Endothelial cell of umbilical vein (primary cell): ENCODE measurements at regions not wholly inside any gene's neighbourhood (a gene's known extent, or its start where the extent isn't known, plus 50 kb on each side); places are given as distances from the start of the nearest gene placed in this dataset.
"Not testable (repeated sequence)": the region's sequence is repeated elsewhere in the genome, so short reads cannot be mapped to it uniquely, and the experiment has no call there.

Experiments used
- BruUV-seq: library from RNA; stranded (reverse); fragments of 400-500 nt; replicated peaks from 2 replicates; lab custom pipeline; 2021; lab: Mats Ljungman, UMichigan
- CTCF ChIA-PET: fragments of 300-600, 350-600 bp; sonication (Branson Sonifier 250); formaldehyde crosslinking; loops from one replicate; lab custom pipeline; 2021; ENCODE audit warnings: antibody characterized with exemption, inconsistent platforms; lab: Charles Lee
- POLR2A ChIA-PET: fragments of 300-600, 350-600 bp; sonication (Branson Sonifier 250); formaldehyde crosslinking; loops from one replicate; lab custom pipeline; 2021; ENCODE audit warnings: antibody characterized with exemption, inconsistent platforms; lab: Charles Lee
- DNase-seq: peaks from one replicate; pipeline ENCODE4 v3.0.0-alpha.2; 2011; ENCODE audit warnings: low read depth, low spot score
- FAIRE-seq: peaks from 2 replicates; lab custom pipeline; 2011; peaks lifted over from hg19 to GRCh38; lab: Jason Lieb, UNC
- H2AFZ ChIP-seq: 2 replicates; pipeline ENCODE4 v1.6.0; 2012; ENCODE audit warnings: low read depth, low read length, control low read depth, inconsistent platforms
- H3K27ac ChIP-seq: 2 replicates; pipeline ENCODE4 v1.5.1; 2011; ENCODE audit warnings: low read depth, mild to moderate bottlenecking, control low read depth, low read length, moderate library complexity; ENCODE audit not compliant: insufficient read depth
- H3K27me3 ChIP-seq, 2 experiments: 2 replicates each; pipeline versions ENCODE4 v1.6.0 to v1.6.1; 2011; ENCODE audit warnings: low read length in 2 of 2, mixed read lengths in 1 of 2; ENCODE audit not compliant: control insufficient read depth in 2 of 2, insufficient read depth in 2 of 2
- H3K36me3 ChIP-seq, 2 experiments: 2 replicates in 1 of 2; 3 replicates in 1 of 2; pipeline ENCODE4 v1.5.1; 2011; ENCODE audit warnings: low read length in 2 of 2, mild to moderate bottlenecking in 1 of 2, moderate library complexity in 1 of 2; ENCODE audit not compliant: control insufficient read depth in 2 of 2, insufficient read depth in 2 of 2; ENCODE audit errors: extremely low read depth in 1 of 2
- H3K4me1 ChIP-seq: 3 replicates; pipeline ENCODE4 v1.5.1; 2011; ENCODE audit warnings: mild to moderate bottlenecking, low read length; ENCODE audit not compliant: control insufficient read depth, insufficient read depth; ENCODE audit errors: extremely low read depth
- H3K4me2 ChIP-seq: 2 replicates; pipeline ENCODE4 v1.6.1; 2011; ENCODE audit warnings: low read length, control low read depth, mixed read lengths; ENCODE audit not compliant: insufficient read depth
- H3K4me3 ChIP-seq, 3 experiments: fragments of 200-600 bp in 1 of 3; sonication (generic), shearing (Covaris generic) in 1 of 3; replicated peaks in 1 of 3; 2 replicates each; pipeline ENCODE4 v1.5.1; 2011 to 2016; ENCODE audit warnings: control low read depth in 3 of 3, low read length in 3 of 3, mild to moderate bottlenecking in 2 of 3, inconsistent platforms in 1 of 3, low read depth in 1 of 3, moderate library complexity in 1 of 3; ENCODE audit not compliant: insufficient read depth in 1 of 3
- H3K79me2 ChIP-seq: 2 replicates; pipeline ENCODE4 v1.6.0; 2012; ENCODE audit warnings: low read length, inconsistent platforms; ENCODE audit not compliant: control insufficient read depth, insufficient read depth
- H3K9ac ChIP-seq: replicated peaks from 2 replicates; pipeline ENCODE3; 2011; ENCODE audit warnings: low read length, control low read depth; ENCODE audit not compliant: insufficient read depth; ENCODE audit errors: extremely low read depth
- H3K9me1 ChIP-seq: replicated peaks from 3 replicates; pipeline ENCODE4 v1.6.0; 2011; ENCODE audit warnings: mild to moderate bottlenecking, low read length; ENCODE audit not compliant: control insufficient read depth, insufficient read depth; ENCODE audit errors: extremely low read depth
- H3K9me3 ChIP-seq: replicated peaks from 2 replicates; pipeline ENCODE4 v1.5.1; 2012; ENCODE audit warnings: low read length, inconsistent platforms; ENCODE audit not compliant: control insufficient read depth, insufficient read depth
- H4K20me1 ChIP-seq: replicated peaks from 2 replicates; pipeline ENCODE3; 2011; ENCODE audit warnings: mild to moderate bottlenecking, low read length; ENCODE audit not compliant: control insufficient read depth, insufficient read depth; ENCODE audit errors: extremely low read depth
- dilution Hi-C: fragments of 300-500 bp; cut with MboI; formaldehyde crosslinking; loops from one replicate; pipeline ENCODE4 v1.15.0; 2019; ENCODE audit warnings: low sequenced_read_pairs; ENCODE audit not compliant: extremely low pct_ligation_motif_present
- intact Hi-C: fragments of 100-400 bp; cut with micrococcal nuclease; formaldehyde crosslinking; loops from one replicate; pipeline ENCODE4 v1.10.0; 2022

DNA sequence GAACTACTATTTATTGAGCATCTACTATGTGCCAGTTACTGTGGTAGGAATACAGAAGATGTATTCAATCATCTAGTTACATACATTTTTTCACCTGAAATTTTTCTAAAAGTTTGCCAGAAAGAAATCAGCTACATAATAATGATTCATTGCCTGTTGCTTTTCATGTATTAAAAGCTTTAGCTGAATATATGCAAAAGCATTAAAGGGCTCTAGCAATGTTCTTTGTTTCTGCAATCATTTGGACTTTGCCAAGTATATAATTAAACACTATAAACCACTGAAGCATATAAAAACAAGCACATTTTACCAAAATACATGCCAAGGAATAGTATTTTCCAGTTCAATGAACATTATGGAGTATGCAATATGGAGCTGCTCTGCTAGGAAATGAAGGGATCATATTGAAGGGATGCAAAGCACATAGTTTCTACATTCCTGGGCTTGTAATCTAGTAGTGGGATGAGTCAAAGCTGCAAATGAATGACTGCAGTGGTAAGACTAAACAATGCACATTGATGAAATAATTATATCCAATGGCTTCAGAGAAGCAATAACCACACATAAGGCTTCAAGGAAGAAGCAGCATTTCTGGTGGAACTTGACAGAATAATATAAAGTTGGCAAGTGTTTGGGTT is 87.7 kb downstream of the FOXD4L6 start:
- H3K9ac ChIP-seq, FAIRE-seq, H3K27ac ChIP-seq, BruUV-seq, H3K4me1 ChIP-seq, H3K27me3 ChIP-seq, H2AFZ ChIP-seq, POLR2A ChIA-PET, H3K79me2 ChIP-seq, dilution Hi-C loops, H3K9me1 ChIP-seq, DNase-seq, H3K9me3 ChIP-seq, H3K4me3 ChIP-seq, CTCF ChIA-PET, H3K36me3 ChIP-seq, H3K4me2 ChIP-seq, H4K20me1 ChIP-seq, intact Hi-C loops: not testable (repeated sequence)

DNA sequence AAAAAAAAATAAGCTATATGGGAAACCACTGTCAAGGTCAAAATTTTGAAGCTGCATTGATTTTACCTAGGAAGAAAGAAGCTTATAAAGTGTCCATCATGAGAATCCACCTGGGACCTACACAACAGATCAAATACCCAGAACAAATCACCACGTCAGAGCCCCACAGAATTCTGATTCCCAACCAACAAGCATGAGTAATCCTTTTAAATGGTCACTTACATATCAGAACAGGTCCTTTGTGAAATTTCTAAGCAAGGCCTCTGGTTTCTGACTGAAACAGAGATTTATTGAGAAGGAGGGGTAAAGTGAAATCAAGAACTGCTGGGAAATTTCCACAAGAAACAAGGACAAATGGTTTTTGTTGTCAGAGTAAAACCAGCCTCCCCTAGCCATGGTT is 93.2 kb downstream of the FOXD4L6 start:
- DNase-seq, POLR2A ChIA-PET, intact Hi-C loops, H3K9me3 ChIP-seq, H3K79me2 ChIP-seq, H3K27ac ChIP-seq, BruUV-seq, H3K4me1 ChIP-seq, H3K9me1 ChIP-seq, dilution Hi-C loops, H3K4me2 ChIP-seq, H3K4me3 ChIP-seq, H4K20me1 ChIP-seq, H3K27me3 ChIP-seq, FAIRE-seq, H2AFZ ChIP-seq, H3K36me3 ChIP-seq, CTCF ChIA-PET, H3K9ac ChIP-seq: not testable (repeated sequence)

DNA sequence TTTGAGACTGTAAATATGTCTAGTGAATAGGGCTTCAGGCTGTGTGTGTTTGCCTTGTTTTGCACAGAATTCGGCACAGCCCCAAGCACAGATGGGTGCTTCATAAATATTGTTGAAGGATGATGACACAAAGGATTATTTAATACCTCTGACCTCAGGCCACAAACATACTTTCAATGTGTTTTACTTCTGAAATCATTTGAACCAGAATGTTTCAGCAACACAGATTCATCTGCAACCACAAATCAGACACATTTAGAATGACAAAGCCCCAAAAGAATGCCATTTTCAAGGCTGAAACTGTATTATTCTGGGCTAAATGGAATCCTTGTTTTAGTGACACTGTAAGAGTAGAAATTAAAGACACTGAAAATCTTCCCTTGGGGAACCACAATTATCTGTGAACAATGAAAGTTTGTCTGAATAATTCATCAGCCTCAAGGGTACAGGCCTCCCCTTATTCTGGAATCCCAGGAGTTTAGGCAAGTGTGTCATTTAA is 93.7 kb downstream of the FOXD4L6 start:
- intact Hi-C loops, H3K27me3 ChIP-seq, dilution Hi-C loops, H4K20me1 ChIP-seq, POLR2A ChIA-PET, H3K9me3 ChIP-seq, H3K27ac ChIP-seq, H3K4me3 ChIP-seq, H3K79me2 ChIP-seq, H3K4me2 ChIP-seq, H3K4me1 ChIP-seq, H3K36me3 ChIP-seq, BruUV-seq, H2AFZ ChIP-seq, H3K9me1 ChIP-seq, CTCF ChIA-PET, DNase-seq, FAIRE-seq, H3K9ac ChIP-seq: not testable (repeated sequence)

DNA sequence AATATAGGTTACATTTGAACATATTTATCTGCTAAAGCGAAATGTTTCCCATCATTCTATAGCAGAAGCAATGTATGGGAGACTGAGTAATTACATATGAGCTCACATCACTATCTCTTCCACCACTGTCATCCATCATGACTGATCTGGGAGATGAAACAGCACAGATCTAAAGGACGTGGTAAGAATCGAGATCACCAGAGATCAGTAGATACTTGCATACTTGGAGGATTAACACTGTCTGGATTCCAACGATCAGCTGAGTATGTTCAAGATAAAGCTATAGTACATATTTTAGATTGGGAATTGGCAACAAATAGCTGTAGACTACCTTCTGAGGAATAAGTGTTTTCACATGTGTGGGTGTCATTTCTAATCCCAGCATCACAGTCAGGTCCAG is 94.6 kb downstream of the FOXD4L6 start:
- not testable (repeated sequence) for DNase-seq, BruUV-seq

More for the DNA sequence above, 94.6 kb downstream of the FOXD4L6 start:
- dilution Hi-C loops, POLR2A ChIA-PET, H3K4me3 ChIP-seq, H2AFZ ChIP-seq, intact Hi-C loops, H4K20me1 ChIP-seq, H3K9me1 ChIP-seq, H3K79me2 ChIP-seq, CTCF ChIA-PET, H3K36me3 ChIP-seq, FAIRE-seq, H3K4me2 ChIP-seq, H3K9me3 ChIP-seq, H3K27ac ChIP-seq, H3K9ac ChIP-seq, H3K4me1 ChIP-seq, H3K27me3 ChIP-seq: not testable (repeated sequence)
